ENCODE measurements at regions not wholly inside any gene's neighbourhood (a gene's known extent, or its start where the extent isn't known, plus 50 kb on each side); places are given as distances from the start of the nearest gene placed in this dataset.

GRCh38 chr6:167660944-167661551, 165.7 kb upstream of the AFDN start:
- TF ChIP-seq CTCF (IDR thresholded peaks at IDR 0.05; ENCODE audit: low read length), result no peak
- TF ChIP-seq EZH2 (IDR thresholded peaks at IDR 0.05; ENCODE audit: borderline replicate concordance, low read length), result no peak

All from OCI-LY1 (cell line).